ENCODE measurements at regions not wholly inside any gene's neighbourhood (a gene's known extent, or its start where the extent isn't known, plus 50 kb on each side); places are given as distances from the start of the nearest gene placed in this dataset.

GRCh38 chr13:72113931-72114330 is 246.9 kb upstream of the DACH1 start:
- TF ChIP-seq CTCF (conservative IDR thresholded peaks at IDR 0.05 in 1 of 2, IDR thresholded peaks at IDR 0.05 in 1 of 2; ENCODE audit: extremely low read depth in 1 of 2, insufficient read depth in 1 of 2, low read depth in 1 of 2, low read length in 2 of 2) (no peak), EZH2 (IDR thresholded peaks at IDR 0.05; ENCODE audit: borderline replicate concordance, low read length) (no peak)

Data from mammary epithelial cell (primary cell).